NCI-H748 treated with DMSO at 0.1 percent for 48 hours (cell line): ENCODE measurements at regions not wholly inside any gene's neighbourhood (a gene's known extent, or its start where the extent isn't known, plus 50 kb on each side); places are given as distances from the start of the nearest gene placed in this dataset.
A peak's percentile ranks its signal among the peaks of the same experiment; 100 is the strongest.
"Not testable (repeated sequence)": the region's sequence is repeated elsewhere in the genome, so short reads cannot be mapped to it uniquely, and the experiment has no call there.

Experiments used
- DNase-seq: peaks from one replicate; lab custom pipeline; 2025; lab: John Stamatoyannopoulos, UW

- DNase-seq = no peak
Measured at GRCh38 chr9:81741103-81741502, 51.8 kb upstream of the TLE1 start.

GRCh38 chr9:81748091-81748490, 58.7 kb upstream of the TLE1 start:
- DNase-seq = no peak

- no peak for DNase-seq
Measured at GRCh38 chr9:81753436-81753835, 64.1 kb upstream of the TLE1 start.

GRCh38 chr9:81754245-81754644, 64.9 kb upstream of the TLE1 start:
- no peak for DNase-seq

- no peak for DNase-seq
Measured at GRCh38 chr9:81755721-81756120, 66.4 kb upstream of the TLE1 start.

GRCh38 chr9:81756561-81756960, 67.2 kb upstream of the TLE1 start:
- no peak for DNase-seq

GRCh38 chr9:81758123-81758797, 68.9 kb upstream of the TLE1 start:
- no peak for DNase-seq

GRCh38 chr9:81759680-81760215, 70.4 kb upstream of the TLE1 start:
- DNase-seq = no peak

- no peak for DNase-seq
Measured at GRCh38 chr9:81767921-81768320, 78.6 kb upstream of the TLE1 start.

- DNase-seq = no peak
Measured at GRCh38 chr9:81771571-81771970, 82.2 kb upstream of the TLE1 start.

- no peak for DNase-seq
Measured at GRCh38 chr9:81772144-81772543, 82.8 kb upstream of the TLE1 start.

- peak; percentile 3 for DNase-seq
Measured at GRCh38 chr9:81776390-81776789, 87.0 kb upstream of the TLE1 start.

GRCh38 chr9:81776834-81777233, 87.5 kb upstream of the TLE1 start:
- DNase-seq = no peak

GRCh38 chr9:81777482-81777881, 88.1 kb upstream of the TLE1 start:
- no peak for DNase-seq

GRCh38 chr9:81782313-81782995, 93.1 kb upstream of the TLE1 start:
- DNase-seq = no peak

GRCh38 chr9:81787747-81788632, 98.6 kb upstream of the TLE1 start:
- DNase-seq = no peak

- DNase-seq = no peak
Measured at GRCh38 chr9:81789721-81790120, 100.4 kb upstream of the TLE1 start.

GRCh38 chr9:81790166-81790565, 100.8 kb upstream of the TLE1 start:
- DNase-seq = no peak

- DNase-seq = no peak
Measured at GRCh38 chr9:81791076-81791475, 101.7 kb upstream of the TLE1 start.

- no peak for DNase-seq
Measured at GRCh38 chr9:81798606-81799005, 109.3 kb upstream of the TLE1 start.

- DNase-seq = no peak
Measured at GRCh38 chr9:81801190-81801589, 111.8 kb upstream of the TLE1 start.

GRCh38 chr9:81804306-81804705, 115.0 kb upstream of the TLE1 start:
- no peak for DNase-seq

GRCh38 chr9:81811688-81812087, 116.5 kb upstream of the SPATA31D4 start:
- not testable (repeated sequence) for DNase-seq
